ENCODE measurements at regions not wholly inside any gene's neighbourhood (a gene's known extent, or its start where the extent isn't known, plus 50 kb on each side); places are given as distances from the start of the nearest gene placed in this dataset.

DNA sequence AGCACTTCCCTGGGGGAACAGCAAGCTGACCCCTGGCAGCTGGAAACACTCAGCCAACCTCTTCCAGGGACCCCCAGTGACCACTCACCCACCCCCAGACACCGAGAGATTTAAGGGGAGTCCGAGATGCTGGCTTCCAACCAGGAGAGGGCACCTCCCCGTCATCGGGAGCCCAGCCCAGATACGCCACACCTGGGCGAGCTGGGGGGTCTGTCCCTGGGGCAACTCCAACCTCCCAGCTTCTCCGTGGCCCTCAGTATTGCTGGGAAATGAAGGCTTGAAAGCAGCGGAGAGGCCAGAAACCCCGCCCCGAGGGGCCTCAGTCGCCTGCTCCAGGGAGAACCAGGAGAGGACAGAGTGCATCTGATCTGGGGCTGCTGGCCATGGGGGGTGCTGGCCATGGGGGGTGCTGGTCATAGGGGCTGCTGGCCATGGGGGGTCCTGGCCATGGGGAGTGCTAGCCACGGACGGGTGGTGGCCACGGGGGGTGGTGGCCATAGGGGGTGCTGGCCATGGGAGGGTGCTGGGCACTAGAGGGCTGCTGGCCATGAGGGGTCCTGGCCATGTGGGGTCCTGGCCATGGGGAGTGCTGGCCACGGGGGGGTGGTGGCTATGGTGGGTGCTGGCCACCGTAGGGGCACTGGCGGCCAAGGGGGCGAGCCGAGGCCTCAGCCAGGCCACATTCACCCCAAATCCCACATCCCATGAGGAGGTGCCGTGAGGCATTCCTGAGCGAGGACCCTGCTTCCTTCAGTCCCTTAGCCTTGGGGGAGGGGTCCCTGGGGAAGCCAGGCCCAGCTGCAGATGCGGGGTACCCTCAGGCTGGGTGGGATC, 61.5 kb upstream of the TTC34 start:
- no peaks in the 10 kb centered on the region for H3K36me3 ChIP-seq (replicated peaks in 1 of 2; ENCODE audit: control extremely low read depth in 1 of 2, control insufficient read depth in 1 of 2, extremely low read depth in 1 of 2, insufficient read depth in 2 of 2, low read length in 1 of 2)

DNA sequence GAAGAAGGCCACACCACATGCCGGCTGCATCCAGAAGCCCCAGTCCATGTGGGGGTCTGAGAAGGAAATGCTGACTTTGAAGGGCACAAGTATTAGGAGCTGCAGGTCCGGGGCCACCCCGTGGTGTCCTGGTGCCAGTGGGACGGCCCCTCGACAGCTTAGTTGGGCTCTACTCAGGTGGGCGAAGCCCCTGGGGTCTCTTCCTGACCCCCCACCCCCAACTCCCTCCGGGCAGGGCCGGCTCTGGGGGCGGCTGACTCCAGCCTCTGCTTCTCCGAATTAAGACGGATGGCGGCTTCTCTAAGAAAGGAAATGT, 62.1 kb upstream of the TTC34 start:
- H3K4me3 Mint-ChIP-seq, result no peak overlapping the region
- WGBS (ENCODE audit: insufficient coverage), result 2% methylated on average over 11 of the region's 12 CpGs
- ATAC-seq (ENCODE audit: low read depth) (no peak), DNase-seq (no peak)
- H3K79me2 ChIP-seq (ENCODE audit: control insufficient read depth, insufficient read depth, low read length), result no peaks in the 10 kb centered on the region
- POLR2A ChIA-PET, result no interaction called here
- H3K9me3 Mint-ChIP-seq (ENCODE audit: insufficient read depth), result no peaks in the 10 kb centered on the region
- CTCF ChIA-PET, result no interaction called here
- no peak overlapping the region for H3K4me3 ChIP-seq (ENCODE audit: control extremely low read depth in 1 of 5, extremely low read depth in 1 of 5, insufficient read depth in 1 of 5, low read depth in 2 of 5, low read length in 4 of 5)
- peaks cover 0 to 21% (median 0%) of the 10 kb centered on the region in 3 donors for H3K9me3 ChIP-seq (ENCODE audit: control extremely low read depth in 1 of 3, control insufficient read depth in 2 of 3, insufficient read depth in 1 of 3, low read length in 2 of 3)
- H3K36me3 ChIP-seq (replicated peaks in 1 of 2; ENCODE audit: control extremely low read depth in 1 of 2, control insufficient read depth in 1 of 2, extremely low read depth in 1 of 2, insufficient read depth in 2 of 2, low read length in 1 of 2), result no peaks in the 10 kb centered on the region
- H3K27me3 Mint-ChIP-seq, result no peaks in the 10 kb centered on the region
- H3K27me3 ChIP-seq (replicated peaks in 1 of 4; ENCODE audit: control extremely low read depth in 1 of 4, control insufficient read depth in 3 of 4, insufficient read depth in 4 of 4, low read length in 3 of 4), result no peaks in the 10 kb centered on the region
- H2AFZ ChIP-seq (ENCODE audit: insufficient read depth, low read depth, low read length, poor library complexity, severe bottlenecking), result no peak overlapping the region
- no peak for TF ChIP-seq EZH2 (IDR thresholded peaks at IDR 0.05; ENCODE audit: borderline replicate concordance, insufficient read depth, low read depth, low read length, poor library complexity, severe bottlenecking)
- TF ChIP-seq, protein P1, sequence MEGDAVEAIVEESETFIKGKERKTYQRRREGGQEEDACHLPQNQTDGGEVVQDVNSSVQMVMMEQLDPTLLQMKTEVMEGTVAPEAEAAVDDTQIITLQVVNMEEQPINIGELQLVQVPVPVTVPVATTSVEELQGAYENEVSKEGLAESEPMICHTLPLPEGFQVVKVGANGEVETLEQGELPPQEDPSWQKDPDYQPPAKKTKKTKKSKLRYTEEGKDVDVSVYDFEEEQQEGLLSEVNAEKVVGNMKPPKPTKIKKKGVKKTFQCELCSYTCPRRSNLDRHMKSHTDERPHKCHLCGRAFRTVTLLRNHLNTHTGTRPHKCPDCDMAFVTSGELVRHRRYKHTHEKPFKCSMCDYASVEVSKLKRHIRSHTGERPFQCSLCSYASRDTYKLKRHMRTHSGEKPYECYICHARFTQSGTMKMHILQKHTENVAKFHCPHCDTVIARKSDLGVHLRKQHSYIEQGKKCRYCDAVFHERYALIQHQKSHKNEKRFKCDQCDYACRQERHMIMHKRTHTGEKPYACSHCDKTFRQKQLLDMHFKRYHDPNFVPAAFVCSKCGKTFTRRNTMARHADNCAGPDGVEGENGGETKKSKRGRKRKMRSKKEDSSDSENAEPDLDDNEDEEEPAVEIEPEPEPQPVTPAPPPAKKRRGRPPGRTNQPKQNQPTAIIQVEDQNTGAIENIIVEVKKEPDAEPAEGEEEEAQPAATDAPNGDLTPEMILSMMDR (IDR thresholded peaks at IDR 0.05), result no peak
- no peak overlapping the region for H3K27ac ChIP-seq (ENCODE audit: low read length in 2 of 2)
- H4K20me1 ChIP-seq (ENCODE audit: control insufficient read depth, insufficient read depth, low read length, poor library complexity, severe bottlenecking), result no peaks in the 10 kb centered on the region
- H3K4me1 Mint-ChIP-seq, result no peaks in the 10 kb centered on the region
- H3K4me2 ChIP-seq (replicated peaks; ENCODE audit: low read depth, low read length, poor library complexity, severe bottlenecking), result no peak overlapping the region
- H3K9ac ChIP-seq (ENCODE audit: low read length), result no peak overlapping the region
- H3K4me1 ChIP-seq (ENCODE audit: control insufficient read depth in 2 of 2, insufficient read depth in 2 of 2, low read length in 2 of 2), result no peaks in the 10 kb centered on the region
- no peak overlapping the region for H3K27ac Mint-ChIP-seq
- intact Hi-C loops (cut with micrococcal nuclease), result no loop called here

More for the DNA sequence above, 61.5 kb upstream of the TTC34 start:
- WGBS (ENCODE audit: insufficient coverage), result 86% methylated on average over 12 of the region's 22 CpGs
- no peaks in the 10 kb centered on the region for H3K4me1 ChIP-seq (ENCODE audit: control insufficient read depth in 2 of 2, insufficient read depth in 2 of 2, low read length in 2 of 2)
- no peak overlapping the region for H3K9ac ChIP-seq (ENCODE audit: low read length)
- no peaks in the 10 kb centered on the region for H3K9me3 Mint-ChIP-seq (ENCODE audit: insufficient read depth)
- no peaks in the 10 kb centered on the region for H4K20me1 ChIP-seq (ENCODE audit: control insufficient read depth, insufficient read depth, low read length, poor library complexity, severe bottlenecking)
- H3K9me3 ChIP-seq (ENCODE audit: control extremely low read depth in 1 of 3, control insufficient read depth in 2 of 3, insufficient read depth in 1 of 3, low read length in 2 of 3), result peaks cover 0 to 23% (median 0%) of the 10 kb centered on the region in 3 donors
- intact Hi-C loops (cut with micrococcal nuclease), result no loop called here
- no peaks in the 10 kb centered on the region for H3K4me1 Mint-ChIP-seq
- CTCF ChIA-PET, result no interaction called here
- no peaks in the 10 kb centered on the region for H3K79me2 ChIP-seq (ENCODE audit: control insufficient read depth, insufficient read depth, low read length)
- DNase-seq, result no peak
- no peak overlapping the region for H3K27ac Mint-ChIP-seq
- POLR2A ChIA-PET, result no interaction called here
- H3K4me3 Mint-ChIP-seq, result no peak overlapping the region
- TF ChIP-seq, protein P1 (IDR thresholded peaks at IDR 0.05), result no peak
- TF ChIP-seq EZH2 (IDR thresholded peaks at IDR 0.05; ENCODE audit: borderline replicate concordance, insufficient read depth, low read depth, low read length, poor library complexity, severe bottlenecking), result no peak
- H3K27me3 Mint-ChIP-seq, result no peaks in the 10 kb centered on the region
- no peak overlapping the region for H2AFZ ChIP-seq (ENCODE audit: insufficient read depth, low read depth, low read length, poor library complexity, severe bottlenecking)
- no peaks in the 10 kb centered on the region for H3K27me3 ChIP-seq (replicated peaks in 1 of 4; ENCODE audit: control extremely low read depth in 1 of 4, control insufficient read depth in 3 of 4, insufficient read depth in 4 of 4, low read length in 3 of 4)
- H3K27ac ChIP-seq (ENCODE audit: low read length in 2 of 2), result no peak overlapping the region
- no peak overlapping the region for H3K4me3 ChIP-seq (ENCODE audit: control extremely low read depth in 1 of 5, extremely low read depth in 1 of 5, insufficient read depth in 1 of 5, low read depth in 2 of 5, low read length in 4 of 5)
- no peak for ATAC-seq (ENCODE audit: low read depth)
- no peak overlapping the region for H3K4me2 ChIP-seq (replicated peaks; ENCODE audit: low read depth, low read length, poor library complexity, severe bottlenecking)
